HK-2 (cell line): ENCODE measurements at regions not wholly inside any gene's neighbourhood (a gene's known extent, or its start where the extent isn't known, plus 50 kb on each side); places are given as distances from the start of the nearest gene placed in this dataset.

Experiments
- DNase-seq: peaks from one replicate; pipeline ENCODE4 v3.0.0-alpha.2; 2018; ENCODE audit not compliant: unreplicated experiment

DNA sequence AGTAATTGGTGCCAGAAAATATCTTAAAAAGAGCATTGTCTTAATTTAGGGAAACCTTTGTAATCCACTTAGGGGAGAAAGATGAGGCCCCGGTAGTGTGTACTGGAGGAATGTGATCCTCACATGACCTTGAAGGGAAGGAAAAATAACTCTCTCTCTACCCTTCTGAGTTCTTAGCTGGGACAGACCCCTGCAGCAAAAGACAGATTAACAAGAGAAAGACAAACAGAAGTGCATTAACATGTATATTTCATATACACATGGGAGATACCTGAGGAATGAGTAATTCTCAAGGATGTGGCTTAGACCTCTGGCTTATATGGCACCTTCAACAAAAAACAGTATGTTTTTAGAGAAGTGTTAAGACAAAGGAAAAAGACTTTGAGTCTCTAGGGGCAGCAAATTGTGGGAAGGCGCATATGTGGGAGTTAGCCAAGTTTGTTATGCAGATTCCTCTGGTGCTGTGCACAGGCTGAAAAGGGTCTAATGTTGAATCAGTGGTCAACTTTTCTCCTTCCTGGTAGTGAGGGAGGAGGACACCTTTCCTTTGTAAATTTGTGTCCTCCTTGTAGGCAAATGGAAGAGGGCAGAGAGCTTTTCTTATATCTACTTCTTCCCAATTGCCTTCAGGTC lies 138.8 kb downstream of the LRRC70 start:
- no peak for DNase-seq

DNA sequence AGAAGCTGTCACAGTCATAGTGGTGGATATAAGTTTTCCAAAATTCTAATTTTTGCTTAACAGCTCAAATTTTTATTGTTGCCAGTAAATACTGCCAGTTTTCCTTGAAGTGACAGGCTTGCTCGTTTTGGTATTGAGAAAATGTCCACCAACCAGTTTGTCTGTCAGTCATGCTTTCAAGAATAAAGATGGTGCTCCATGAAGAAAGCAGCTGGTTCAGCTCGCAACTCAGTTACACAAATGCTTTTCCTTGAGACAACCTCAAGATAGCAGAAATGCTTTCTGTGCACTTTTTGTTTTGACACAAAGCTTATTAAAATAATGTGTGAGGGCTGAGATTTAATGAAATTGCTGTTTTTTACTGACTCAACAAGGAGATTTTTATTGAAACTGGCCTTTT lies 135.7 kb downstream of the LRRC70 start:
- no peak for DNase-seq

DNA sequence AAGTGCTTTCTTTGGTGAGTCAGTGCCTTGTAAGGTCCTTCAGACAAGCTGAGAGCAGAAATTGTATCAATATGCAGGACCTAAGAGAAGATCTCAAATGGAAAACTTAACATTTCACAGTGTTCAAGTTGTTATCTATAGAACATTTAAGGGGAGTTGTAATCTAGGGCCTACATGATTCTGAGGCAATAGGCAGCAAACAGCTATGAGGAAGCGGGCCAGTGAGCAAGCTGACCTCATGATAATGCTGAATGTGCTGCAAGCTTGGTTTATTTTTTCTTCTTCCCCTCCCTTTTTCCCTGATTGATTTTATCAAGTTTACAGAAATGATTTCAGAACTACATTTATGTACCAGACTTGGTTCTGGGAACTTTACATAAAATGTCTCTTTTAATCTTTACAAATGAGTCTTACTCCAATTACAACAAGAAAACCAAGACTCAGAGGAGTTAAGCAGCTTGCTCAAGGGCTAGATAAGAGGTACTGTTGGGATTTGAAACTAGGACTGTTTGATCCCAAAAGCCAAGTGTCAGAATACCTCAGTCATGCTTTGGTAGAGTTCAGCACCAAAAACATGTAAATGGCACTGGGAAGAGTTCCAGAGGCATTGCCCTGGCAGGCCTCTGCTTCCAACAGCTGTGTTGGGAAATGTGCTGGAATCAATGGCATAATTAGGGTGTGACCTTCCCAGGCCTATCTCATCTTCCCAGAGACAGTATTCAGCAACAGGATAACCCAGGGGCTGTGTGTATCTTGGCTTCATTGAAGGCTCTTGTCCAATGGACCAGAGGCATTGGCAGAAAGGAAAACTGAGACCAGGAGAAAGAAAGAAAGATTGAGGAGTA lies 130.1 kb downstream of the LRRC70 start:
- no peak for DNase-seq

DNA sequence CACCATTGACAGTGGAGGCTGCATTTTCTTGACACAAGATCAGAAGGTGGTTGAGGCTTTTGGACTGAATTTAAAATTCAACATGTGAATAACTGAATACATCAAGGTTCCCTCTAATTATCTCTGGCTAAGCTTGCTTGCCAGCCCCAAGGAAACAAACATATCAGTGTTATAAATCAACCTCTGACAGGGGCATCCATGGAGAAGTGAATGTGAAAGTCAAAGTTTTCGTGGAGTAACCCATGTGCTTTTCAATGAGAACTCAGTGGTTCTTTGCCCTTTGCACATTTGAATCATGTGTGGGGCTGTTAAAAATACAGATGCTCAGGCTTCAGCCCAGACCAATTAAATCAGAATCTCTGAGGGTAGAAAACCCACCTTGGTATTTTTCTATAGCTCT lies 128.9 kb downstream of the LRRC70 start:
- no peak for DNase-seq

DNA sequence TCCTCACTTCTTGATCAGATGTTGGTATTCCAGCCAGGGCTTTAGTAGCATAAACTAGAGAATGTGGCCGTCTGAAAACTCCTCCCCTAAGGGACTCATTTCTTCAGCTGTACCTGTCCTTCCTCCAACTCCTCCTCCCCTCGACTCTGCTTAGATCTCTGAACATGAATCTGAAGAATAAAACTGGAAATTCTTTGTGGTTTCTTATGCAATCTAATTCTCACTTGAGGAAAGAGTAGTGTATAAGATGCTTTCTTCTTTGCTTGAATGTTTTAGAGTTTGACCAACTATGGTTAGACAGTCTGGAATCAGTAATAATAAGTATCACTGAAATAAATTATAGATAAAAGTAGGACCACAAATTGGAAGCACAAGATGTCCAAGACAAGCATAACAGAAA lies 128.5 kb downstream of the LRRC70 start:
- no peak for DNase-seq

DNA sequence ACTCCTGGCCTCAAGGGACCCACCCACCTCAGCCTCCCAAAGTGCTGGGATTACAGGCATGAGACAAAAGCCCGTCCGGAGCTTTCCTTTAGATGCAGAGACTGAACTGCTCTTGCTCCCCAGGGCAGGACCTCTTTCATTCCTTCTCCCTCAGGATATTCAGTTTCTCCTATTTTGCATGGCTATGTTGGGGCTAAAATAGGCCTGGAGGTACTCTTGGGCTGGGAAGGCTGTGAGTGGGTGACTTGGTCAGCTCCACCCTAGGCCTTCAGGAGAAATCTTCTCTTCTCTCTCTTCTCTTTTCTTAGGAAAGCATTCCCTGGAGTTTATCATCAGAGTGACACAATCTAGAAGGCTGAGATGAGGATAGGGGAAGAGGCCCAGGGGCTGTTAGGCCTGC lies 126.4 kb downstream of the LRRC70 start:
- no peak for DNase-seq

DNA sequence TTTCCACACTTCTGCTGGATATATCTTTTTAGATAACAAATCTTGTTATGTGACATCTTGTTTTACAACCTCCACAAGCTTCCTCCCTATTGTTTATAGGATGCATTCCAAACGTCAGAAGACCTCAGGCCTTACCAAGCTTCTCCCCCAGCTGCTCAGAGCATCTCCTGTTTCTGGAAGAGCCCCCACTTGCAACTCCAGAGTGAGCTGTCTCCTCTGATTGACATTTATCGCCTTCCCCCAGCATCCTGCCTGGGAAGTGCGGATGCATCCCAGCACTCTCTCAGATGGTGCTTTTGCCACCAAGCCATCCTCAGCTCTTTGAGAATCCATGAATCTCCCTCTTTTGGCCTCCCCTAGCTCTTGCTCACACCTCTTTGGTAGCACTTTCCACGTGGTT lies 123.5 kb downstream of the LRRC70 start:
- no peak for DNase-seq

DNA sequence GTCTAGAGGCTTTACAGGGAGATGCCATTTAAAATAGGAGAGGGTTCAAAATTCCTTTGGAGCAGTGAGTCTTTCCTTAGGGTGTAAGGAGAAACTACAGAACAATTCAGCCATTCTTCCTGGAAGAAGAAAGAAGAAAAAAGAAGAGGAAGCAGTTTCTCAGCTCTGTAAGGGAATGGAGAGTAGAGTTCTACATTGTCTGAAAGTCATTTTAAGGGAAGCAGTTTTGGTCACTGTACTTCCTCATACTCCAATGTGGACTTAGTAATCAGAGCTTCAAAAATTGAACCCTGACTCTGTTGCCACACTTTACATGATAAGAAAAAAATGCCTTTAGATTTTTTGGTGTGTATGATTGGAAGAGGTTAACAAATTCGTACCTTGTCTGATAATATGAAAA lies 122.4 kb downstream of the LRRC70 start:
- no peak for DNase-seq

DNA sequence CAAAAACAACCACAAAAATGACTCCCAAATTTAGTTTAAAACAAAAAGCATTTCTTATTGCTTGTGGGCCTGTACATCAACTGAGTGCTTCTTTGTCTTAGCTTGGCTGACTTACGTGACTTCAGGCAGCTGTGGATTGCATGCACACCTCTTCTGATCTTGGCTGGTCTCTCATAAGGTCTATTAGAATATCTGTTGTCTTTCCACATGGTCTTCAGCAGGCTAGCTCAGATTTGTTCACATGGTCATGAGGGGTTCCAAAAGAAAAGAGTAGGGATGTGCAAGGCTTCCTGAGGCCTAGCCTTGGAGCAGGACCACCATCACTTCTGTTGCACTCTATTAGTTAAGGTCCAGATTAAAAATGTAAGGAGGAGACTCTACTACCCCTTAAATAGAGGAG lies 120.1 kb downstream of the LRRC70 start:
- DNase-seq: no peak

DNA sequence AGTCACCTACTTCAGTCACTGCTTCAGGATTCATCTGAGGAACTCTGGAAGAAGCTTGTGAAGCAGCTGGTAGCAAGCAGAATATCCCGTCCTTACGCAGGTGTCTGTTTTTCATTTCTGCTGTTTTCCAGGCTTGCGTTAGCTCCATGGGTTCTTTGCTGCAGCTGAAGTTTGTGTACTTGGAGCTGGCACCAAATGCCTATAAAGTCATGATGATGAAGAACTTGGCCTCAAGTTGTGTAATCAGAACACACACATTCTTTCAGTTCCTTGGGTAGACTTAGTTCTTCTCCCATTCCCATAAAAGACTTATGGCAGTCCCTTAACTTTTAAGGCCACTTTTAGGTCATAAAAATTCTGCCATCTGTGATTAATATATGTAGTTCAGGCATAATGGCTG lies 116.7 kb downstream of the LRRC70 start:
- no peak for DNase-seq

DNA sequence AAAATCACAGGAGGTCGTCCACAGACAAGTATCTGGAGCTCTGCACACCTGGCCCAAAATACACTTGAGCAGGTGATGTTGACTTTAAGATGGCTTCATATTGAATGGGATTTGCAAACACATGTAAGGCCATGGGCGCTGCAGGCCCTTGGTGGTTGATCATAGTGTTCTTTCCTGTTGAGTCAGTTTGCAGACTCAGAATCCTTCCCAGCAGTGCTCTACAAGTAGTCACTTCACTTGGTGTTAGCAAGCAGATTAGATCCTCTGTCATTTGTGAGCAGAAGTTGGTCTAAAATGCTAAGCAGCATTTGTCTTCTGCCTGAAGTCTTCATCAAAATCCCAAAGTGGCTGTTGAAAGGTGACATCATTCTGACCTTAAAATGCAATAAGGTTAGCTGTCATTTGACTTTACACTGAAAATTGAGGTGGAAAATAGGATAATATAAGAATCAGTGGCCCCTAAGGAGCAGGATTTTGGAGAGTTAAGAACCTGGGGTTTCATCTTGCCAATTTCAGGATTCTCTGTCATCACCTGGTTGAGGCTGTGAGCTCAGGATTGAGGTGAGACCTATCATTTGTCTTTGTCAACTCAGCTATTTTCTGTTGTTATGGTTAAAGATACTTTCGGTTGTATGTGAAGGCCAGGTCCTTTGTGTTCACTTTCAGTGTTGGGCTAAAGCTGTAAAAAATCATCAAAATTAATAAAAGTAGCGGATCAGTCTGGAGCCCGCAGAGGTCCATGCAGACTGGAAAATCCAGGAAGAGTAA lies 114.5 kb downstream of the LRRC70 start:
- no peak for DNase-seq

DNA sequence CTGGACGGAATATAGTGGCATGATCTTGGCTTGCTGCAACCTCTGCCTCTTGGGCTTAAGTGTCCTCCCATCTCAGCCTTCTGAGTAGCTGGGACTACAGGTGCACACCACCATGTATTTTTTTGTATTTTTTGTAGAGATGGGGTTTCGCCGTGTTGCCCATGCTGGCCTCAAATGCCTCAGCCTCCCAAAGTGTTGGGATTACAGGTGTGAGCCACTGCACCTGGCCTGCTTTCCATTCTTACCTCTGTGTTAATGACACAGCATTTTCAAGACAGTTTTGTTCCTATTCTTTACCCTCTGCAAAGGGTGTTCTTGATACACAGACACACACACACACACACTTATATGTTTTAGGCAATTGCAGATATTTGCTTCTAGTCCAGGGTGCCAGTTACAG lies 113.3 kb downstream of the LRRC70 start:
- no peak for DNase-seq

DNA sequence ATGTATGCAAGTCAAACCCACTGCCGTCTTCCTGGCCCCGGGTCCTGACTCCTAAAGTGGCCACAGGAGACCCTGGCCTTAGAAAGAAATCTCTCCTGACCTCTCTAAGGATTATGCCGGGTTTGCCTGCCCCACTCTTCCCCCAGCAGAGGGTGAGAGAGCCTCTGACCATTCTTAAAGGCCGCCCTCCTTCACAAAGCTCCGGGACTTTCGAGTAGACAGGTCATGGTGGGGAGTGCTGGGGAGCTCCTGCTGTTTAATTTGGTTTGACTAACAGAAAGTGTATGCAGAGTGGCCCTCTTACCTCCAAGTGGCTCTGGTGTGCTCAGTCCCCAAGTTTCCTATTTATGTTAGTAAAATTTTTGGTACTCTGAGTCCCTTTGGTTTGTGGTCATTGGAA lies 111.8 kb downstream of the LRRC70 start:
- DNase-seq: no peak

DNA sequence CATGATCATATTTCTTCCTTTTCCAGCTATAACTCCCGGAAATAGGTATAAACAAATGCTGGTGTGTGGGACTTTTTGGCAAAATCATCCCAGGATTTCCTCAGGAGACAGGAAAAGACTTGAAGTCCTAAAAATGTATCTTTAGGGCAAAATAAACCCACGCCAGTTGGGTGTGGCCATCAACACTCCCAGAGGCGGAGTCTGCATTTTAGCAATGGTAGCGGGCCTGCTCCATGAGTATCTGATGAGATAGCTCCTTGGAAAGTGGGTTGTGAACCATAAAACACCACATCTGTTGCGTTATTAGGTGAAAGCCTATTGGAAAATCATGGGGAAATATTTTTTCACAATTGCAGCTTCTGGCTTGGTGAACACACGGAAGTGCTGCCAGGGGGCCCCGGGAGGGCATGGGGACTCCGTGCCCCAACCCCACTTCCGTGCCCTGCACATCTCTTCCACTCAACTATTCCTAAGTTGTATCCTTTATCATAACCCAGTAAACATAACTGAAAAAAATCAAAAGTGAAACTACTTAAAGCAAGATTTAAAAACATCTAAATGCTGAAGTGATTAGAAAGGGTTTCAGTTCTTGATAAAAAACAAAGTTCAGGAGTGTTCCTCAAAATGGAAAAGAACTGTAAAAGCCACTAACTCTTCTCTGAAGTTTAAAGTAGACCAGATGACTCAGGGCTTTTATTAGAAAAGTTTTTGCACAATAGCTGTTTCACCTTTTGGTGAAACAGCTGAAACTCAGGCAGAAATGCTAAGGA lies 111.2 kb downstream of the LRRC70 start:
- DNase-seq: no peak

DNA sequence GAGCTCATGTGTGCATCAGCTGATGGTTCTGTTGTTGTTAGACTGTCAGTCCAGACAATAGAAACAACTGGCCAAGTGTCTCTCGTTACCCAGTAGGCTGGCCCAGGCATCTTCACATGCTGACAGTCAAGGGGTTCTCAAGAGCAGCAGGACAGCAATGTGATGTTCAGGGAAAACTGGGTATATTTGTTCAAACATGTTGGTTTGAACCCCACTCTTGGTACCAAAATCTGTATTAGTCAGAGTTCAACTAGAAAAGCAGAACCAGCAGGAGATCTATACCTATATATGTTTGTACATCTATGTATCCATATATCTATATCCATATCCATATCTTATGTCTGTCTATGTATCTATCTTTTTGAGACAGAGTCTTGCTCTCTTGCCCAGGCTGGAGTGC lies 108.1 kb downstream of the LRRC70 start:
- DNase-seq: no peak

DNA sequence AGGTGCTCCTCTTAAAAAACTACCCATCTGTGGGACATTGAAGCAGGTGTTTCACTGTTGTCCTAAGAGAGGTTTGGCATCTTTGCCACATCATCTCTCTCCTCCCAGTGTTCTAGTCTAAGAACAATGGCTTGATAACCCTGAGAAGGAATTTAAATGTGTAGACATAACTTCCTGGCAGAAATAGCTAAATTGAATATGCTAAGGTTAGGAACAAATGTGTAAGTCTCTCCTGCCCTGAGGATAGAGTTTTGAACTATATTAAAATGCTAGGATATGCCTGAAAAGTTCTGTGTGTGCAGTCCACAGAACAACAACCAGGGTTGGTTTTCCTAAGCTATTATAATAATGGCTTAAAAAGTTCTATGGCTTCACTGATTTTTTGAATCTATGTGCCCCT lies 106.6 kb downstream of the LRRC70 start:
- no peak for DNase-seq

DNA sequence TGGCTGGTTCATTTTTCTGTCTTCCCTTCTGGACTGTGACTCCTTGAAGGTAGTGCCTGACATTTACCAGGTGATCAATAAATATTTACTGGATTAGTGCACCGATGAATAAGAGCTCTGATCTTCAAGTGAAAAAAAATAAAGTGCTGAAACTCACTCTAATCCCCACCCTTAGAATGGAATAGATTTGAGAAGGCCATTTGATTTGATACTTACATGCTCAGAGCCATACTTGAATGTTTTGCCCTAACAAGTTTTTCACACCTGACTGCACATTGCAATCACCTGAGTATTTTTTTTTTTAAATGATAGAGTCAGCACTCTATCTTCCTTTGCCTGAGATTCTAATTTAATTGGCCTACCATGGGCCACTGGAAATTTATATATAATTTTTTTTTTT lies 105.7 kb downstream of the LRRC70 start:
- no peak for DNase-seq

DNA sequence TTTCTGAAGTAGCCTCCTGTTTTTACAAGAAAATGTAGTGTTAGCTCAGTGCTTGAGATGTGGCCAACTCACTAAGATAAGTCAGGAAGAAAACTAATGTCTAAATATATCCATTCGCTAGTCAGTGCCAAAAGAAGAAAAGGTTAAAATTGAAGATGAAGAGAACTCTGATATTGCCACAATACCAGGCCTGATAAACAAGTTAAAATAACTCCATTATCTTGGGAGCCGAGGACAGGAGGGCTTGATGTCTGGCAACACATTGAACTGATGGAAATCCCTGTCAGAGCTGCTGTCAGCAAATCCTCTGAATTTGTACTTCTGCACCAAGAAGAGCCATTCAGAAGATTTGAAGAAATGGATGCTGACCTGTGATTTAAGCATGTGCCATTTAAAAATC lies 103.4 kb downstream of the LRRC70 start:
- DNase-seq: no peak

DNA sequence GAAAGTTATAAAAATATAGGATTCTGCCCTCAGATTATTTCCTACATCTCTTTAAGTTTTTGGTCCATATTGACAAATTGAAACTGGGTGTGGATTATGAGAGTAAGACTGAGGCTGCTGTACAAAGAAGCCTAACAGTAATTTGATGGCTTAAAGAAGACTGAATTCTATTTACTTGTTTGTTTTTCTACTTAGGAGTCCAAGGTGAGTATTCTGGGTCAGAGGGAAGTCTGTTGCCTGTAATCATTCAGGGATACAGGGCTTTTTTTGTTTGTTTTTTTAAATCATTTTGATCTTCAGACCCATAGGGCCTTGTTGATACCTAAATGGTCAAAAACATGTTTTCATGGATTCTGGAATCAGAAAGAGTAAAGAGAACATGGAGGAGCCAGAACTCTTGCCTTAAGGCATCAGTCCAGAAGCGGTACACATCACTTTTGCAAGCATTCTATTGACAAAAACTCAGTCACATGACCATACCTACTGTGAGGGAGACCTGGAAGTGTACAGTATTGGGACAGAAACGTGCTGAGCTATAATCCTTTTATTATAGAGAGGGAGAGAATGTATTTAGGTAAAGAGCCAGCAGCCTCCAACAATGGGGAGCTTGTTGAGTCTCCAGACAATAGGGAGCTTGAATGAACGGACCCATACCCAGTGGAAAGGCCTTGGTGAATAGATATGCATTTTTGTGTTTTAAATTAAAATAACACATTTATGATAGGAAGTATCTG lies 102.7 kb downstream of the LRRC70 start:
- DNase-seq: no peak

DNA sequence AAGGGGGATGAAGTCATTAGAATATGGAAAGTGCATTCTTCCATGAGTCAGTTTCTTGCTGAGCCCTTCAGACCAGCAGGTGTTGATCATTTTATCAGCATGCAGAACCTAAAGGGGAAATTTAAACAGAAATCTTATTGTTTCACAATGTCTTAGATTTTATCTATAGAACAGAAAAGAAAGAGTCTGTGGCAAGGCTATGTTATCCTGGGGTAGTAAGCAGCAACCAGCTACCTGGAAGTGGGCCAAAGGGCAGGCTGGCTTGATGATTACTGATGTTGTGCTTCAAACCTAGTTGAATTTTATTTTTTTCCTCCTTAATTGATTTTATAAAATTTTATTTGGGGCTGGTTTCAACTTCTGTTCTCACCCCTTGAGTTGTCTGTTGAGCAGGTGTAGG lies 101.5 kb downstream of the LRRC70 start:
- no peak for DNase-seq
